MM.1S (cell line): ENCODE measurements at regions not wholly inside any gene's neighbourhood (a gene's known extent, or its start where the extent isn't known, plus 50 kb on each side); places are given as distances from the start of the nearest gene placed in this dataset.

Experiments
- EZH2 ChIP-seq: fragments of 300-600 bp; sonication (generic); optimal IDR thresholded peaks from 2 replicates; pipeline ENCODE3; 2017; ENCODE audit warnings: low read depth, mild to moderate bottlenecking, antibody characterized with exemption, low read length, mixed read lengths
- TF ChIP-seq, protein P1 (sequence below): fragments of 300-600 bp; sonication (generic); IDR thresholded peaks from 2 replicates; pipeline ENCODE4 v1.5.1; 2016; ENCODE audit warnings: antibody characterized with exemption, low read length, mixed read lengths

- TF ChIP-seq, protein P1, sequence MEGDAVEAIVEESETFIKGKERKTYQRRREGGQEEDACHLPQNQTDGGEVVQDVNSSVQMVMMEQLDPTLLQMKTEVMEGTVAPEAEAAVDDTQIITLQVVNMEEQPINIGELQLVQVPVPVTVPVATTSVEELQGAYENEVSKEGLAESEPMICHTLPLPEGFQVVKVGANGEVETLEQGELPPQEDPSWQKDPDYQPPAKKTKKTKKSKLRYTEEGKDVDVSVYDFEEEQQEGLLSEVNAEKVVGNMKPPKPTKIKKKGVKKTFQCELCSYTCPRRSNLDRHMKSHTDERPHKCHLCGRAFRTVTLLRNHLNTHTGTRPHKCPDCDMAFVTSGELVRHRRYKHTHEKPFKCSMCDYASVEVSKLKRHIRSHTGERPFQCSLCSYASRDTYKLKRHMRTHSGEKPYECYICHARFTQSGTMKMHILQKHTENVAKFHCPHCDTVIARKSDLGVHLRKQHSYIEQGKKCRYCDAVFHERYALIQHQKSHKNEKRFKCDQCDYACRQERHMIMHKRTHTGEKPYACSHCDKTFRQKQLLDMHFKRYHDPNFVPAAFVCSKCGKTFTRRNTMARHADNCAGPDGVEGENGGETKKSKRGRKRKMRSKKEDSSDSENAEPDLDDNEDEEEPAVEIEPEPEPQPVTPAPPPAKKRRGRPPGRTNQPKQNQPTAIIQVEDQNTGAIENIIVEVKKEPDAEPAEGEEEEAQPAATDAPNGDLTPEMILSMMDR = no peak
- TF ChIP-seq EZH2 = no peak
Observed at GRCh38 chr21:43345746-43346409, 81.1 kb downstream of the SIK1 start.
